ENCODE measurements at regions not wholly inside any gene's neighbourhood (a gene's known extent, or its start where the extent isn't known, plus 50 kb on each side); places are given as distances from the start of the nearest gene placed in this dataset.
"Not testable (repeated sequence)": the region's sequence is repeated elsewhere in the genome, so short reads cannot be mapped to it uniquely, and the experiment has no call there.

DNA sequence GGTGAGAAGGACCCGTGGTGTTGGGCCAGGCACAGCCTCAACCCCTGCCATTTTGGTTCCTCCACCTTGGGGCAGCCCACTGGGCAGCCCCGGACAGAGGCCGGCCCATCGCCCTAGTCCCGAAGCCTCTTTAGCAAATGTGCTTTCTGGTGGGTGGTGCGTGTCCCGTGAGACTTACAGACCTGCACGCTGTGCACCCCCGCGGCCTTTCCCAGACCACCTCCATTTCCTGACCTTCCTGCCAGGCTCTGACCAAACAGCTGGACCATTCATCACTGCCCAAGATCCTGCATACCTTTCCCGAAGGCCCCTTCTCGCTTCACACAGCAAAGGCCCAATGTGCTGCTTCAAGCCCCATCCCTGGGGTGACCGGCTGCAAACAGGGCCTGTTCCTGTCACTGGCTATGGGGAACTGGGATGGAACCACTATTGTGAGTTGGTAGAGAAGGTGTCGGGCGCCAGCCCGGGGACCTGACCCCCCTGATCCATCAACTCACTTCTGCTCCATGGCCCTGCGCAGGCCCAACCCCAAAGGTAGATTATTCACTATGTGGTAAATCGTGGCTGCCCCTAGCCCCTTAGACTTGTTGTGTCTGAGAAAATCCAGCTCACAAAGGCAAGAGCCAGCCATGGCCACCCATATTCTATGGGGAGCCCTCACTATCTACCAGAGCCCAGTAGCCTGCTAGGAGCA, 341.0 kb downstream of the EIPR1 start:
- DNase-seq (ENCODE audit: low read depth) = no peak

DNA sequence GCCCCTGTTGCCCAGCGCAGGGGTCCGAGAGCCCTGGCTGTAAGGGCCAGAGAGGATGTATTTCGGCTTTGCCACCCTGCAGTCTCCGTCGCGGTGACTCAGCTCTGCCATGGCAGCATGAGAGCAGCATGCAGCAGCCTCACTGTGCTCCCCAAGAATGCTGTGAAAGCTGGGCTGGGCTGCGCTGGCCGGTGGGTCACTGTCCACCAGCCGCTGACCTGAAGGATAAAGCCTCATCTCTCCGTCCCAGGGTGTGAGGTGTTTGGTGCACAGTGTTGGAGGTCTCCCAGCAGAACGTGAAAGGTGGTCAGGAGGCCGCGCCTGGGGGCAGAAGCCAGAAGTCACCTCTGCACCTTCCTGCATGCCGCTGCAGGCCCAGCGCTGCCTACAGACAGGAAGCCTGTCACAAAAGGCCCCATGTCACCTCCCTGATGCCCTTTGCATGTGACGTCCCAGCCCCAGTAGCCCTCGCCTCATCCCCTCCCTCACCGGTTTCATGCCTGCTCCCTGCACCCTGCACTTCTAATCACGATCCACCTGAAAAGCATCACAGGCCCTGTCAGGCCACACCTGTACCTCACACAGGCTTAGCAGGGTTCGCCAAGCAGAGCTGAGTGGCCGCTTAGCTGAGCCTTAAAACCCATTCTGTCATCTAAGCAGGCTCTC, 342.1 kb downstream of the EIPR1 start:
- DNase-seq (ENCODE audit: low read depth) = no peak

DNA sequence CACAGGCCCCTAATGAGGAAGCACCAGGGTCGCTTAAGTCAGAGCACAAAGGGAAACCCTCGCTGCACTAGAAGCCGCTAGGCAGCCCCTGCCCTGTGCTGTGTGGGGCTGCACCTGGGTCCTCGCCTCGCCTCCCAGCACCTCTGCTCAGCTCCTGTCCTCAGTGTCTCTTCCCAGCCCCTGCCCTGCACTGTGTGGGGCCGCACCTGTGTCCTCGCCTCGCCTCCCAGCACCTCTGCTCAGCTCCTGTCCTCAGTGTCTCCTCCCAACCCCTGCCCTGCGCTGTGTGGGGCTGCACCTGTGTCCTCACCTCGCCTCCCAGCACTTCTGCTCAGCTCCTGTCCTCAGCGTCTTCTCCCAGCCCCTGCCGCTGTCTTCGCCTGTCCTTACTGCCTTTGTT, 342.8 kb downstream of the EIPR1 start:
- no peak for DNase-seq (ENCODE audit: low read depth)

GRCh38 chr2:3034396-3034795, 343.2 kb downstream of the EIPR1 start:
- no peak for DNase-seq (ENCODE audit: low read depth)

DNA sequence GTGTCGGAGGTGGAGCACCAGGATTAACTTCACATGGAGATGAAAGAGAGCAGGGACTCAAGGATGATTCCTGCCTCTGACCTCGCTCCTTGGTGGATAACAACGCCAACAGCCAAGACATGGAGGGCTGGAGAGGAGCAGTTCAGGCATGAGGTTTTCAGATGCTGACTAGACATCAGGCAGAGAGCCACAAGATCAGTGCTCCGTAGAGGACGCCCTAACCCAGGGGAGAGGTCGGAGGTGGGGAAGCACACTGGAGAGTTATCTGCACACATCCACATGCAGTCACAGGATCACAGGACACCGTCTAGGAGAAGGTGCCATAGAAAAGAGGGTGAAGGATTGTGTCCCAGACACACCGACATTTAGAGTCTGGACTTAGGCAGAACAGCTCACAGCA, 344.3 kb downstream of the EIPR1 start:
- no peak for DNase-seq (ENCODE audit: low read depth)

- not testable (repeated sequence) for DNase-seq (ENCODE audit: low read depth)
These were observed 346.8 kb downstream of the EIPR1 start for GRCh38 chr2:3030791-3031190.

- DNase-seq (ENCODE audit: low read depth) = no peak
These were observed 351.6 kb downstream of the EIPR1 start for GRCh38 chr2:3025984-3026383.

GRCh38 chr2:3025261-3025660, 352.4 kb downstream of the EIPR1 start:
- DNase-seq (ENCODE audit: low read depth) = no peak

GRCh38 chr2:3024401-3024935, 353.1 kb downstream of the EIPR1 start:
- DNase-seq (ENCODE audit: low read depth) = no peak

- DNase-seq (ENCODE audit: low read depth) = no peak
These were observed 354.1 kb downstream of the EIPR1 start for GRCh38 chr2:3023531-3023930.

DNA sequence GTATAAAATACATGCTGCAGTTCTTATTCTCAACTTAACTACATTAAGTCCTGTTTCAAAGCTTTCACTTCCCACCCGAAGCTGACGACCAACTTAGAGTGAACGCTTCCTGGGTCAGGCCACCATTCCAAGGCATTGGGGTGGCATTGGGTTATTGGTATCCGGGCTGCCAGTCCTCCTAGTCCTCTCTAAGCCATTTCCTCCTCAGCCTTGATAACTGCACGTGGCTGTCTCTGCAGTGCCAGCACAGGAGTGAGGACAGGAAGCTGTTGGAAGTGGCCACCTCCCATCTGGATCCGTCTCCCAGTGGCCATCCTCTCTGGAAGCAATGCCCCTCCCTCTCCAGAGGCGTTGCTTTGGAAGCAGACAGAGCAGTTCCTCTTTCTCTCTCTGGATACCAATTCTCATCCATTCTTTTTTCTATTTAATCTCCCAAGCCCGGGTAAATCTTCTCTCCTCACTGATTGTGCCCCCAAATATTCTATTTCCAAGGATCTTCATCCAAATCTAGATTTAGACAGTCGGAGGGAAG, 354.7 kb downstream of the EIPR1 start:
- no peak for DNase-seq (ENCODE audit: low read depth)

GRCh38 chr2:3021720-3022119, 355.9 kb downstream of the EIPR1 start:
- no peak for DNase-seq (ENCODE audit: low read depth)

DNA sequence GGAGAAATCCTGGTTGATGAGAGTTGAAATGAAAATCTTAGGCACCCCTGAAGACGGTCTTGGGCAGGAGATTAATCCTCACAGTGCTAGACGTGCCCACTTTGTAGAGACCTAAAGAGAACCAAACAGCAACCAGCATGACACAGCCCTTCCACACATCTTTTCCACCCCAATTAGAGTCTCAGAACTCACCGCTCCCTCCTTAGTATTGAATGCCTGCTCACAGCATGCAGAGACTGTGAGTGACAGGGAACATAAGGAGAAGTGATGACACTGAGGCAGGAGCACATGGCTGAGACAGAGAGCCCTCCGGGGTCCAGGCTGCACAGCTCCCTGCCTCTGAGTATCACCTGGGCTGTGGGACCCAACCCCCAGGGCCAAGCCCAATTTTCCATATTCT, 367.6 kb downstream of the EIPR1 start:
- DNase-seq (ENCODE audit: low read depth) = no peak

DNA sequence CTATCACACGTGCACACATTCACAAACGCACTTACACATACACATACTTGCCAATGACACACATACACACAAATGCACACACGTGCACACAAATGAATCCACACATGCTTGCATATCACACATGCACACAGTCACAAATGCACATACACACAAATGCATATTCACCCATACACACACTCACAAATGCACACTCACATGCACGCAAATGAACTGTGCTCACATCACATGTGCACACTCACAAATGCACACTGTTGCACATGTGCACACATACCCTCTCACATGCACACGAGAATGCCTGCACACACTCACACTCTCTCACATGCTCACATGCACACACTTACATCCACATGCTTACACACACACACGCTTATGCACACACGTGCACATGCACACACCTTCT, 368.1 kb downstream of the EIPR1 start:
- DNase-seq (ENCODE audit: low read depth) = no peak

DNA sequence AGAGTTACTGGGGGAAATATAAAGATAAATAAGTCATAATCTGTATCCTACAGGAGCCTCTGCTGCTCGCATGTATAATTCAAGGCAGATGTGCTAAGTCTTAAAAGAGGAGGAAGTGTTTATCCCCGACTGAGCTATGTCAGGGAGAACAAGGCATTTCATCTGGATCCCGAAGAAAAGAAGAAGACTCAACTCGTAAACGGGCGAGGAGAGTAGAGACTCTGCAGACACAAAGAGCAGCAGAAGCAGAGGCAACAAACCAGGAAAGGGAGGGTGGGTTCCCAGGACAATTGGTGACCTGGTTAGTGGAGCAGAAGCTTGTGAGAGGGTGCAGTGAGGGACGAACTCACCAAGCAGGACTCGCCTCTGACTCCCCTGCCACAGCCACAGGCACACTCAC, 368.6 kb downstream of the EIPR1 start:
- DNase-seq (ENCODE audit: low read depth) = no peak

GRCh38 chr2:3008561-3008960, 369.1 kb downstream of the EIPR1 start:
- no peak for DNase-seq (ENCODE audit: low read depth)

- DNase-seq (ENCODE audit: low read depth) = no peak
These were observed 370.5 kb downstream of the EIPR1 start for GRCh38 chr2:3007135-3007534.

DNA sequence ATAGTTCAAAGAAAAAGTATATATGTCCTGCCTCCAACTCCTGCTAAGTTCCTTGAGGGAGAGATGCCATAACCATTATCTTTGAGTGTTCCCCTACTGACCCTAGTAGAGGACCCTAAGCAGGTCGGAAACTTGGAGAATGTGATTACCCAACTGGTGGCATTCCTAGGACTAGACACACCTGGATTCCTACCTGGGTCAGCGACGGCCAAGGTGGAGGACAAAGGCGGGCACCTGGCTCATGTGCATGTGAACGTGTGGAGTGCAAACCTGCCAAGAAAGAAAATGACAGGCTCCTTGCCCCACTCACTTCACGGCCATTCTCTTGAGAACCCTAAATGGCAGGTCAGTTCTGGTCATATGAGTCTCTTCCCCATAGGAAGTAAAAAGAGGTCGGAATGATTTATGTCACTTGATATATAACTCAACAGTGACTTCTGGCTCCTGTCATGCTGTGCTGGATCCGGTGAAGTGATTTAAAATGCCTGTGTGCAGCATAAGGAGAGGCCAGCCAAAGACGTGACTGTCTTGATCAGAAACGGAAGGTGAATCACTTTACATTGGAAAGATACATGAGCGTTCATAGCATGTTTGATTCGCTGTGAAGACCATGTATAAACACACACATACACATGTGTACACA, 371.6 kb downstream of the EIPR1 start:
- DNase-seq (ENCODE audit: low read depth) = no peak

GRCh38 chr2:3001615-3002560, 375.7 kb downstream of the EIPR1 start:
- DNase-seq (ENCODE audit: low read depth) = no peak

DNA sequence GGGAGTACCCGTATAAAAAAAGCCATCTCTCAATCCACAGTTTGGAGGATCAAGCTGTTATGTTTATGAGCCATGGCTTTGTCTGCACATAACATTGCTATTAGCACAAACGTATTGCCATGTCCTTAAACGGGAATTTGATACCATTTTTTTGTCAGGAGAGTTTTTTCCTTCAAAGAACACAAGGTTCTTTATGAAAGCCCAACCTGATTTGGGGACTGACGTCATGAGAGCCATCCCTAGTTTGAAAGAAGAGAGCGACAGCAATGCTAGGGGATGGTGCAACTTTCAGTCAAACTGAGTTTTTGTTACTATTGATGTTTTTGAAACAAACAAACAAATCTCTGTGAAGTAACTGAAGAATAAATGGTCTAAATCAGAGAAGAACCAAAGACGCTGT, 376.6 kb downstream of the EIPR1 start:
- no peak for DNase-seq (ENCODE audit: low read depth)

GRCh38 chr2:3000125-3000524, 377.5 kb downstream of the EIPR1 start:
- DNase-seq (ENCODE audit: low read depth) = no peak

DNA sequence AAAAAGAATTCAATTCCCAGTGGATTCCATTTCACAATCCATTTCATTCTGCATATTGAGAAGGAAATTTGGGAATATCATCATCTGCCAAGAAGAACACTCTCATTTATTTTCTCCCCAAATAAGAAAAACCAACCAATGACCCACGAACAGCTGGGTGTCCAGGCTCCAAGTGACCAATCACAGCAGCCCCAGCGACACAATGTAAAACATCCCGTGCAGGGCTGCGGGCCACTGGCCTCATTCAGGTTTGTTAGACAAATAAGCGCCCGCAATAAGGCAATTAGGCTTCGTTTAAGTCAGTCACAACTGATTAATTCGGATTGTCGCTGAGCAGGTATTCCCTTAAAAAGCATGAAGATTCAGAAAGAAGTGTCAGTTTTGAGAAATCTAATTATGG, 378.6 kb downstream of the EIPR1 start:
- no peak for DNase-seq (ENCODE audit: low read depth)
